Astrocyte (in vitro differentiated cells and primary cell): ENCODE measurements at regions not wholly inside any gene's neighbourhood (a gene's known extent, or its start where the extent isn't known, plus 50 kb on each side); places are given as distances from the start of the nearest gene placed in this dataset.
"Not testable (repeated sequence)": the region's sequence is repeated elsewhere in the genome, so short reads cannot be mapped to it uniquely, and the experiment has no call there.

Experiments
- CTCF ChIP-seq: IDR thresholded peaks from 2 replicates; pipeline ENCODE4 v1.5.1; 2011; ENCODE audit warnings: low read depth, mild to moderate bottlenecking, inconsistent platforms, low read length, moderate library complexity; ENCODE audit not compliant: insufficient read depth
- EZH2 ChIP-seq: IDR thresholded peaks from 2 replicates; pipeline ENCODE4 v1.6.1; 2012; ENCODE audit warnings: mild to moderate bottlenecking, low read length, inconsistent platforms; ENCODE audit not compliant: insufficient read depth

- TF ChIP-seq CTCF, EZH2: not testable (repeated sequence)
These were observed 78.8 kb upstream of the KLF14 start for GRCh38 chr7:130812819-130813218.
